ENCODE measurements at regions not wholly inside any gene's neighbourhood (a gene's known extent, or its start where the extent isn't known, plus 50 kb on each side); places are given as distances from the start of the nearest gene placed in this dataset.

DNA sequence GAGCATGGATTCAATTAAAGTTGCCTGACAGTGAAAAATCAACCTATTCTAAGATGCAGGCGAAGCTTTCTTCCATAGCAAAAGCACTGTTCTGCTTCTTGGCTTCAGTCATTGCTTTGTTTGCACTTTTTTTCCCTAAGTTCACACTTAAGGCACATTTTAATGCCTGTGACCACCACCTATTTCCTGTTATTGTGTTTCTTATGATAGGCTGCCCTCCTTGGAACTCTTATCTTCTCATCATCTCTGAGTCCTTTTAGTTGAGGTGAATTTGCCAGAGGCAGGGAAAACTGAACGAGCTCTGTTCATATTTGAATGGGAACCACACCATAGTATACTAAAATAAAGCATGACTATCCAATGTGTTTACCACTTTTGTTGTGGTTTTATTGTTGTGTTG is 119.8 kb downstream of the SPCS3 start:
- intact Hi-C loops (cut with DNase I) = no loop called here
- TF ChIP-seq POLR2AphosphoS5 (IDR thresholded peaks at IDR 0.05; ENCODE audit: insufficient read depth in 1 of 2, low read depth in 1 of 2) = no peak
- TF ChIP-seq POLR2A (IDR thresholded peaks at IDR 0.05) = no peak
- TF ChIP-seq, protein P1, sequence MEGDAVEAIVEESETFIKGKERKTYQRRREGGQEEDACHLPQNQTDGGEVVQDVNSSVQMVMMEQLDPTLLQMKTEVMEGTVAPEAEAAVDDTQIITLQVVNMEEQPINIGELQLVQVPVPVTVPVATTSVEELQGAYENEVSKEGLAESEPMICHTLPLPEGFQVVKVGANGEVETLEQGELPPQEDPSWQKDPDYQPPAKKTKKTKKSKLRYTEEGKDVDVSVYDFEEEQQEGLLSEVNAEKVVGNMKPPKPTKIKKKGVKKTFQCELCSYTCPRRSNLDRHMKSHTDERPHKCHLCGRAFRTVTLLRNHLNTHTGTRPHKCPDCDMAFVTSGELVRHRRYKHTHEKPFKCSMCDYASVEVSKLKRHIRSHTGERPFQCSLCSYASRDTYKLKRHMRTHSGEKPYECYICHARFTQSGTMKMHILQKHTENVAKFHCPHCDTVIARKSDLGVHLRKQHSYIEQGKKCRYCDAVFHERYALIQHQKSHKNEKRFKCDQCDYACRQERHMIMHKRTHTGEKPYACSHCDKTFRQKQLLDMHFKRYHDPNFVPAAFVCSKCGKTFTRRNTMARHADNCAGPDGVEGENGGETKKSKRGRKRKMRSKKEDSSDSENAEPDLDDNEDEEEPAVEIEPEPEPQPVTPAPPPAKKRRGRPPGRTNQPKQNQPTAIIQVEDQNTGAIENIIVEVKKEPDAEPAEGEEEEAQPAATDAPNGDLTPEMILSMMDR (IDR thresholded peaks at IDR 0.05) = no peak
- Histone ChIP-seq H3K27ac (no peak overlapping the region), H3K4me1 (no peaks in the 10 kb centered on the region), H3K9me3 (no peaks in the 10 kb centered on the region), H3K27me3 (no peaks in the 10 kb centered on the region), H3K36me3 (no peaks in the 10 kb centered on the region), H3K4me3 (no peak overlapping the region)
- no peak for DNase-seq (ENCODE audit: extremely low spot score in 2 of 2)

DNA sequence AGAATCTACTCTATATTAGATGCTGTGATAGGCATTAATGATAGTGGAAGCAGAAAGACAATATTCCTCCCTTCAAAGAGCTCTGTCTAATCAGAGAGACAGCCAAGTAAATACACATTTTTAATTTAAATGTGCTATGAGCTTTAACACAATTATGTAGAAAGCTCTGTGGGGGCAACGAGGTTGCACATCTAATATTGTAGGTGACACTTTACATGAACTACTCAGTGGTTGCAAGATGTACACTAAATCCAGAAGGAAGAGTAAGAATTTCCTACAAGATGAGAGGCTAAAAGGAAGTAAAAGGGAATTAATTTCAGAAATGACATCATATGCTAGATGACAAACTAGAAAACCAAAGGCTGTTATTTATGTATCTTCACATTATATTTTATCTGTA is 120.9 kb downstream of the SPCS3 start:
- TF ChIP-seq, protein P1 (IDR thresholded peaks at IDR 0.05) = no peak
- TF ChIP-seq POLR2AphosphoS5 (IDR thresholded peaks at IDR 0.05; ENCODE audit: insufficient read depth in 1 of 2, low read depth in 1 of 2) (no peak), POLR2A (IDR thresholded peaks at IDR 0.05) (no peak)
- intact Hi-C loops (cut with DNase I) = no loop called here
- Histone ChIP-seq H3K9me3 (no peaks in the 10 kb centered on the region), H3K36me3 (no peaks in the 10 kb centered on the region), H3K4me1 (no peaks in the 10 kb centered on the region), H3K27ac (no peak overlapping the region), H3K4me3 (no peak overlapping the region), H3K27me3 (no peaks in the 10 kb centered on the region)
- DNase-seq (ENCODE audit: extremely low spot score in 2 of 2) = no peak

DNA sequence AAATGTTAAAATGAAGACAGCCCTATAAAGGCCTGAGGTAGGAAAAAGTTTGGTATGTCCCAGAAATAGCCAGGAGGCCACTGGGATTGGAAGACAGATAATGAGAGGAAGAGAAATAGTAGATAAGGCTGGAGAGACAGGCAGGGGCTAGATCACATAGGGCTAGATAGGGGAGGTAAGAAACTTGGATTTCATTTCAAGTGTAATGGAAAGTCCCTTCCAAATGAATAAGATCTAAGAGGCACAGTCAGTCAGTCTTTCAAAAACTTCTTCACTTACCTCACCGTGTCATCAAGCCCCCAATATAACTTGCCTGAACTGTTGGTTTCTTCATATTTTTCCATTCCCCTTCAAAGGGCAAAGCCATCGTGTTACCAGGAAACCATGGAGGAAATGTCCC is 121.8 kb downstream of the SPCS3 start:
- intact Hi-C loops (cut with DNase I) = no loop called here
- no peak for TF ChIP-seq POLR2A (IDR thresholded peaks at IDR 0.05)
- TF ChIP-seq, protein P1 (IDR thresholded peaks at IDR 0.05) = no peak
- no peak for TF ChIP-seq POLR2AphosphoS5 (IDR thresholded peaks at IDR 0.05; ENCODE audit: insufficient read depth in 1 of 2, low read depth in 1 of 2)
- no peak overlapping the region for H3K27ac ChIP-seq
- no peaks in the 10 kb centered on the region for H3K9me3 ChIP-seq
- no peak for DNase-seq (ENCODE audit: extremely low spot score in 2 of 2)
- no peaks in the 10 kb centered on the region for H3K36me3 ChIP-seq
- no peak overlapping the region for H3K4me3 ChIP-seq
- H3K27me3 ChIP-seq = no peaks in the 10 kb centered on the region
- H3K4me1 ChIP-seq = no peaks in the 10 kb centered on the region

DNA sequence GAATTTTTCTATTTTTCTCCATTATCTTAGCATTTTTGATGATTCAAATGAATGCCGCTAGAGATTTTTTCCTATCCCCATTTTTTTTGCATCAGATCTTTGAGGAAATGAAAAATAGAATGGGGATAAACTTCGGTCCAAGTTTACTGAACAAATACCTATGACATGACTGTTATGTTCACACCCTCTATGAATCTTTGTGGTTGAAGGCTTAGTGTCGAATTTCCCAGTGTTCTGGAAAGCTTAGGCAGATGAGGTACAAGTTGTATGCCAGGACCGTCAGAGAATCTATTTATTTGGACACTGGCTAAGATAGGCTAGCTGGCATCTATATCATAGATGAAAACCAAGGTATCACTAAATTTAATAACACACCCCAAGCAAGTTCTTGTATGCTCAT is 123.4 kb downstream of the SPCS3 start:
- TF ChIP-seq POLR2AphosphoS5 (IDR thresholded peaks at IDR 0.05; ENCODE audit: insufficient read depth in 1 of 2, low read depth in 1 of 2) = no peak
- no peak for TF ChIP-seq POLR2A (IDR thresholded peaks at IDR 0.05)
- TF ChIP-seq, protein P1 (IDR thresholded peaks at IDR 0.05) = no peak
- no peak overlapping the region for H3K27ac ChIP-seq
- no peak overlapping the region for H3K4me3 ChIP-seq
- no peak for DNase-seq (ENCODE audit: extremely low spot score in 2 of 2)
- no peaks in the 10 kb centered on the region for H3K9me3 ChIP-seq
- no peaks in the 10 kb centered on the region for H3K27me3 ChIP-seq
- H3K36me3 ChIP-seq = no peaks in the 10 kb centered on the region
- no peaks in the 10 kb centered on the region for H3K4me1 ChIP-seq
- intact Hi-C loops (cut with DNase I) = no loop called here

DNA sequence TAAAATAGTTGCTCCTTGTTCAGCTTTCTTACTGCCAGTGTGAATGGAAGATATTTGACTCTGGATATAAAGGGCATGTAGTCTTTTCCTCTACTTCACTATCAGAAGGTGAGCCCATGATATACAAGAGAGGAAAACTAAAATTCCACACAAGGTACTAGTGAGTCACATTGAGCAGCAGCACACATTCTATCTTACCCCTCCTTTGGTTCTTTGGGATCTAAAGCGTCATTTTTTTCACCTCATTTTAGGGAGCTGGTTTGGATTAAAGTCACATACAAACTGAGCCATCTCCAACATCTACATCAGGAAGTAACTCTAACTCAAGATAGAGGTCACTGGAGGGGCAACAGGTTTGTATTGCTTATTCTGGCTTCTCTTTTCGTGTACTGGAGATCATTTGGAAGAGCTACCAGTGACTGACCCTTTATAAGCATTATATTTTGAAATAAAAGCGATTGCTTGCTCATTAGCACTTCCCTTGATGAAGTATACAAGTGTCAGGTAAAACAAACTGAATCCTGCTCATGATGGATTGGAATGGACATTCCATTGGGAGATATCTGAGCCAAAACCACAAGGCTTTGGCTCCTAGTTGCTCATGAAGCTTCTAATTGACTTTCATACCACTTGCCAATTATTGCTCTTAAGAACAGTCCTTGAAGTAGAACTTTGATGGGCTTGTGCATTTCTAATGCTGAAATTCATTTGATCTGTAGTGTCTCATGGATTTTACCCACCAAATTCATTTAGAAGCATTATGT is 124.1 kb downstream of the SPCS3 start:
- Histone ChIP-seq H3K4me3 (no peak overlapping the region), H3K9me3 (no peaks in the 10 kb centered on the region), H3K4me1 (no peaks in the 10 kb centered on the region), H3K27ac (no peak overlapping the region), H3K27me3 (no peaks in the 10 kb centered on the region), H3K36me3 (no peaks in the 10 kb centered on the region)
- no peak for DNase-seq (ENCODE audit: extremely low spot score in 2 of 2)
- intact Hi-C loops (cut with DNase I) = no loop called here
- TF ChIP-seq, protein P1 (IDR thresholded peaks at IDR 0.05) = no peak
- TF ChIP-seq POLR2A (IDR thresholded peaks at IDR 0.05) (no peak), POLR2AphosphoS5 (IDR thresholded peaks at IDR 0.05; ENCODE audit: insufficient read depth in 1 of 2, low read depth in 1 of 2) (no peak)

Measured in vagina (tissue), 2 donors.